ENCODE measurements at regions not wholly inside any gene's neighbourhood (a gene's known extent, or its start where the extent isn't known, plus 50 kb on each side); places are given as distances from the start of the nearest gene placed in this dataset.
"Not testable (repeated sequence)": the region's sequence is repeated elsewhere in the genome, so short reads cannot be mapped to it uniquely, and the experiment has no call there.

DNA sequence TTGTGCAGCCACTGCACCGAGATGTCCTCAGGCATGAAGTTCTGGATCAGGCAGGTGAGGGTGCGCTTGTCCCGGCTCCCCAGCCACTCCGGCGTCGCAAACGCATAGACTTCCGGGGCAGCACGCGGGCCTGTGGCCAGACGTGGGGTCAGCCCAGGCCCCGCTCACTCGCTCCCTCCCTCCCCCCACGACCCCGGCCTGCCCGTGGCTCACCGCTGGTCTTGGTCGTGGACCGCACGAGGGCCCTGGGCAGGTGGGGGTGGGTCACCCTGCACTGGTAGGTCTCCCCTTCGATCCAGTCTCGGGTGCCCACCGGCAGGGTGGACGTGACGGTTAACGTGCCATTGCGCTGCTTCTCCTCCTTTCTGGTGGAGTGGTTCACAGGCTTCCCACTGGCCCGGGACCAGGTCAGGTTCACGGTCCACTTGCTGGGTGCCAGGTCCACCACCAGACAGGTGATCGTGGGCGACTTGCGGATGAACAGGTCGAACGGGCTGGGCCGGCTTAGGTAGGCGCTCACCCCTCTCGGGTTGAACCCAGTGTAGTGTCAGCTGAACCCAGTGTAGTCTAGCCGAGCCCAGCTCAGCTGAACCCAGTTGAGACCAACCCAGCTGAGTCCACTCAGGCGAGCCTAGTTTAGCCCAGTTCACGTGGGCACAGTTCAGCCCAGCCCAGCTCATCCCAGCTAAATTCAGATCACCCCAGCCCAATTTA is 195.8 kb downstream of the TMEM121 start:
- H3K9me3 ChIP-seq (ENCODE audit: control insufficient read depth, low read length); H3K27me3 ChIP-seq (ENCODE audit: control insufficient read depth in 1 of 2, insufficient read depth in 2 of 2, low read length in 1 of 2); H3K4me1 ChIP-seq (ENCODE audit: control insufficient read depth in 1 of 2, insufficient read depth in 2 of 2, low read length in 2 of 2); H3K4me3 ChIP-seq (ENCODE audit: low read length in 2 of 2); intact Hi-C loops (cut with DNase I); ATAC-seq (ENCODE audit: low FRiP score); H3K27ac ChIP-seq (ENCODE audit: low read depth in 1 of 2, low read length in 2 of 2); H3K36me3 ChIP-seq (ENCODE audit: control insufficient read depth in 1 of 2, insufficient read depth in 2 of 2, low read length in 1 of 2): not testable (repeated sequence)
- 92 to 93% methylated on average over 28 to 40 of the region's 40 CpGs for WGBS, 2 donors
- DNase-seq, result peak; percentile 30 to 71

DNA sequence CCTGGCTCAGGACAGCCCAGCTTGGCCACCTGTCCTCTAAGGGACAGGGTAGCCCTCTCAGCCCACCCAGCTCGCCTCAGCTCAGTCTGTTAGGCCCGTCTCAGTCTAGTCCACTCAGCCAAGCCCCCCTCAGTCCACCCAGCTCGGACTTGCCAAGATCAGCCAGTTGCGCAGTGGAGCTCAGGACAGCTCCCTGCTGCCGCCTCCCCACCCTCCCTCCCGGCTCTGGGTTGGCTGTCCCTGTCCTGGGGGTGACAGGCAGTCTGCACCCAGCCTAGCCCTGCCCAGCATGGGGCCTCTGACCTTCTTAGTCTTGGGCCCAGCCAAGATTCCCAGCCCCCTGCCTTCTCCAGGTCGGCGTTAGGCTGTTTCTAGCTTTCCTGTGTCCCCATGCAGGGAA is 196.9 kb downstream of the TMEM121 start:
- H3K9me3 ChIP-seq (ENCODE audit: control insufficient read depth, low read length); H3K27me3 ChIP-seq (ENCODE audit: control insufficient read depth in 1 of 2, insufficient read depth in 2 of 2, low read length in 1 of 2); H3K4me3 ChIP-seq (ENCODE audit: low read length in 2 of 2); H3K27ac ChIP-seq (ENCODE audit: low read depth in 1 of 2, low read length in 2 of 2); intact Hi-C loops (cut with DNase I); ATAC-seq (ENCODE audit: low FRiP score); H3K36me3 ChIP-seq (ENCODE audit: control insufficient read depth in 1 of 2, insufficient read depth in 2 of 2, low read length in 1 of 2); H3K4me1 ChIP-seq (ENCODE audit: control insufficient read depth in 1 of 2, insufficient read depth in 2 of 2, low read length in 2 of 2): not testable (repeated sequence)
- 80 to 100% methylated on average over 2 to 7 of the region's 8 CpGs for WGBS, 2 donors
- peak; percentile 11 to 63 for DNase-seq

DNA sequence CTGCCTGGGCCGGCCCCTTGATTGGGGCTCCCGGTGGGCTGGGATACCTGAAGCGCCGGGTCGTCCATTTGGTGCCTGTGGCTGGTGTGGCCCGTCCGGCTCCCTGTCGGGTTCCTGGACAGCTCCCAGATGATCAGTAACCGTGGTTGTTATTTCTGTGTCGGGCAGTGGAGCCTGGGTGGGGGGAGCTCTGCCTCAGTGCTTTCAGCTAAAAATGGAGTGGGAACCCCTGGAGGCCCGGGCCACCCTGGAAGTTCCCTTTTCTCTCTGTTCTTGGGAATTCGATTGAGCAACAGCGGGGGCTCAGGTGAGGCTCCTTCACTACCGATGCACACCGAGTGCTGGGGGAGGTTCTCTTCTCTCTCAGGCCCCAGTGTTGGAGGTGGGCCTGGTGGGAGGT is 197.4 kb downstream of the TMEM121 start:
- H3K27ac ChIP-seq (ENCODE audit: low read depth in 1 of 2, low read length in 2 of 2); intact Hi-C loops (cut with DNase I); H3K27me3 ChIP-seq (ENCODE audit: control insufficient read depth in 1 of 2, insufficient read depth in 2 of 2, low read length in 1 of 2); H3K4me1 ChIP-seq (ENCODE audit: control insufficient read depth in 1 of 2, insufficient read depth in 2 of 2, low read length in 2 of 2); H3K9me3 ChIP-seq (ENCODE audit: control insufficient read depth, low read length); H3K4me3 ChIP-seq (ENCODE audit: low read length in 2 of 2); ATAC-seq (ENCODE audit: low FRiP score); H3K36me3 ChIP-seq (ENCODE audit: control insufficient read depth in 1 of 2, insufficient read depth in 2 of 2, low read length in 1 of 2): not testable (repeated sequence)
- WGBS, 2 donors, result 87 to 89% methylated on average over 15 of the region's 15 CpGs
- DNase-seq, result peak; percentile 41 to 55

DNA sequence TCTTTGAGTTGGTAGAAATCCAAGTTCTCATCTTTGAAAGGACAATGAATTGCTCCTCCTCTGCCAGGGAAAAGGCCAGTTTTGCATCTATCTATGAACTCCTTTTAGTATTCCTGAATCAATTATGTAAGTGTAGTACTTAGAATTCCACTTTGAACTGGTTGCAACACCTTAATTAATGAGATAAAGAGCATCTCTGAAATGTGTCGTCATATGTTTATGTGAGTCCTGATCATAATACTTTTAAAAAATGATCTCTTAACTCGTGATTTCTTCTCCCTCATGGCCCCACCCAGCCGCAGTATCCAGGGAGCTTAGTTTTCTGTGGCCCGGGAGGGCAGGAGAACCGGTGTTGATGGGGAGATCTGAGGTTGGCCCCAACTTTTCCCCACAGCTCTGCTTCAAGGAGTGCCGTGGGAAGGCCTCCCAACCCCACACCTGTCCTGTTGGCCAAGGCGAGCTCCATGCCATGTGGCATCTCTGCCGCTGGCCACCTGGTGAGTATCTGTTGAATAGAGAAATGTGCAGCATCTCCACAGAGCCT is 203.5 kb downstream of the TMEM121 start:
- H3K36me3 ChIP-seq (ENCODE audit: control insufficient read depth in 1 of 2, insufficient read depth in 2 of 2, low read length in 1 of 2); intact Hi-C loops (cut with DNase I); ATAC-seq (ENCODE audit: low FRiP score); H3K4me3 ChIP-seq (ENCODE audit: low read length in 2 of 2); H3K9me3 ChIP-seq (ENCODE audit: control insufficient read depth, low read length); H3K4me1 ChIP-seq (ENCODE audit: control insufficient read depth in 1 of 2, insufficient read depth in 2 of 2, low read length in 2 of 2); H3K27me3 ChIP-seq (ENCODE audit: control insufficient read depth in 1 of 2, insufficient read depth in 2 of 2, low read length in 1 of 2); H3K27ac ChIP-seq (ENCODE audit: low read depth in 1 of 2, low read length in 2 of 2): not testable (repeated sequence)
- DNase-seq, result peak in 1 of 2 donors; percentile 31
- 68 to 77% methylated on average over 8 of the region's 8 CpGs for WGBS, 2 donors

DNA sequence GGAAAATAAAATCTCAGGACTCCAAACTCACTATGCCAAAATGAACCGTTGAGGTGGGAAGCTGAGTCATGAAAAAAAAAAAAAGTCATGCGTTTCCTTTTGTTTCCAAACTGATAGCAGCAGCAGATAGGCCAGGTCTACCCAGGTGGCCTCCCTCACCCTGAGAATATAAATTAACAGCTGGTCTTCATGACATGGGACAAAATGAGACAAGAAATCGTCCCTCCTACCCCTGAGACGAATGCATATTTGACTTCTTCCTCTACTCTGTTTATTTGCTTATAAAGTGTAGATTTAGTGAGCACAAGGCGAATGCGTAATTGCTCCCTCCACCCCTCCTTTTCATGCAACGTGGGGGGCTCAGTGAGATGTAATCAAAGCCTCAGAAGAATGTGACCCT is 204.3 kb downstream of the TMEM121 start:
- ATAC-seq (ENCODE audit: low FRiP score); H3K9me3 ChIP-seq (ENCODE audit: control insufficient read depth, low read length); DNase-seq; H3K27ac ChIP-seq (ENCODE audit: low read depth in 1 of 2, low read length in 2 of 2); H3K4me1 ChIP-seq (ENCODE audit: control insufficient read depth in 1 of 2, insufficient read depth in 2 of 2, low read length in 2 of 2); H3K4me3 ChIP-seq (ENCODE audit: low read length in 2 of 2); H3K27me3 ChIP-seq (ENCODE audit: control insufficient read depth in 1 of 2, insufficient read depth in 2 of 2, low read length in 1 of 2); intact Hi-C loops (cut with DNase I); H3K36me3 ChIP-seq (ENCODE audit: control insufficient read depth in 1 of 2, insufficient read depth in 2 of 2, low read length in 1 of 2): not testable (repeated sequence)
- WGBS, 2 donors, result 56 to 64% methylated on average over 7 of the region's 7 CpGs

DNA sequence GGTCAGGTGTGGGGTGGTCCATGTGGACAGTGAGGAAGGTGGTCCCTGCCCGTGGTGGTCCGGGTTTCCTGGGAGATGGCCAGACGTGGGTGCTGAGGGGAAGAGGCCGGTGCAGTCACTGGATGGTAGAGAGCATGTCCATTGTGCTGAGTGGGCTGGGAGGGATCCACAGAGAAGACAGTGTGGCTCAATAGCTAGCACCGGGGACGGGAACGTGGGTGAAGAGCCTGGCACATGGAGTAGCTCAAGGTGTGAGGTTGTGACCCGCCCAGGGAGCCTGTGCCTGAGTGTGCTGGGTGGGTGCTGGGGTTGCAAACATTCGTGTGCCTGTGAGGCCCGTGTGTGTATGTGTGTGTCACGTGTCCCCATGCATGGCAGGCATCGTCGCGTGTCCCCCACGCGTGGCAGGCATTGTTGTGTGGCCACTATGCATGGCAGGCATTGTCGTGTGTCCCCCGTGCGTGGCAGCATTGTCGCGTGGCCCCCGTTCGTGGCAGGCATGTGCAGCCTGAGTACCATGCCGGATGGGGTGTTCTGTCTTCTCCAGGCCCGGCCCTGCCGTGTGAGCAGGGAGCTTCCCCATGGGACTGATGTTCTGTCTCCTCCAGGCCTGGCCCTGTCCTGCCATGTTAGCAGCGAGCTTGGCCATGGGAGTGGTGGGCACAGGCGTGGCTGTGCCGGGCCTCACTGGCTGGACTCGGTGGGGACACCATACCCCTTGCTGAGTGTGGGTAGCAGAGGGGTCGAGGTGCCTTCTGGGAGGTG is 205.0 kb downstream of the TMEM121 start:
- intact Hi-C loops (cut with DNase I); H3K27ac ChIP-seq (ENCODE audit: low read depth in 1 of 2, low read length in 2 of 2); H3K9me3 ChIP-seq (ENCODE audit: control insufficient read depth, low read length); H3K27me3 ChIP-seq (ENCODE audit: control insufficient read depth in 1 of 2, insufficient read depth in 2 of 2, low read length in 1 of 2); H3K4me1 ChIP-seq (ENCODE audit: control insufficient read depth in 1 of 2, insufficient read depth in 2 of 2, low read length in 2 of 2); H3K36me3 ChIP-seq (ENCODE audit: control insufficient read depth in 1 of 2, insufficient read depth in 2 of 2, low read length in 1 of 2); H3K4me3 ChIP-seq (ENCODE audit: low read length in 2 of 2): not testable (repeated sequence)
- WGBS, 2 donors, result 76 to 80% methylated on average over 31 of the region's 31 CpGs
- DNase-seq (peak in 1 of 2 donors; percentile 62), ATAC-seq (ENCODE audit: low FRiP score) (peak; percentile 54)

DNA sequence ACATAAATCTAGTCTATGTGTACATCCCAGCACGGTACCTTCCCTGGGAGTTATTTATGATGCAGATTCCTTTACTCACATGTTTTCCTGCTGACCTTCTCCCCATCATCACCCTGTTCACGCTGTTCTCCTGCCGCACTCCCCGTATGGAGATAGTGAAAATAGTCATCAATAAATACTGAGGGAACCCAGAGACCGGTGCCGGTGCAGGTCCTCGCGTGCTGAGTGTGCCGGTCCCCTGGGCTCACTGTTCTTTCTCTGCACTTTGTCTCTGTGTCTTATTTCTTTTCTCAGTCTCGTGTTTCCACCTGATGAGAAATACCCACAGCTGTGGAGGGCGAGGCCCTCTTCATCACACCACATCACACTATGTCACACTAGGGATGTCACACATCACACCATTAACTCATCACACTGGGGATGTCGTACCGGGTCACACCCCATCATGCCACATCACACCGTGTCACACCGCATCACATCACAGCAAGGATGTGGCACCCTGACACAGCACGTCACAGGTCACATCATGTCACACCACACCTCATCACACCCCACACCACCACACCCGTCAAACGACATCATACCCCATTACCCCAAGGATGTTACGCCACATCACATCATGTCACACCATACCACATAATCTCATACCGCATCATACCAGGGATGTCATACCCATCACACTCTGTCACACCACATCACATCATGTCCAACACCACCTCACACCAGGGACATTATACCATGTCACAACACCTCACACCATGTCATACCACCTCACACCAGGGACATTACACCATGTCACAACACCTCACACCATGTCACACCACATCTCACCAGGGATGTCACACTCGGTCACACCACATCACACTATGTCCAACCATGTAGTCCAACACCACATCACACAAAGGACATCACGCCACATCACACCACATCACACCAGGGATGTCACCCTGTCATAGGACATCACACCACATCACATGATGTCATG is 207.0 kb downstream of the TMEM121 start:
- DNase-seq (peak in 1 of 2 donors; percentile 36), ATAC-seq (ENCODE audit: low FRiP score) (peak; percentile 15)
- Histone ChIP-seq H3K4me3 (ENCODE audit: low read length in 2 of 2) (no peak overlapping the region), H3K27me3 (ENCODE audit: control insufficient read depth in 1 of 2, insufficient read depth in 2 of 2, low read length in 1 of 2) (no peaks in the 10 kb centered on the region), H3K4me1 (ENCODE audit: control insufficient read depth in 1 of 2, insufficient read depth in 2 of 2, low read length in 2 of 2) (no peaks in the 10 kb centered on the region), H3K9me3 (ENCODE audit: control insufficient read depth, low read length) (no peaks in the 10 kb centered on the region), H3K27ac (ENCODE audit: low read depth in 1 of 2, low read length in 2 of 2) (no peak overlapping the region), H3K36me3 (ENCODE audit: control insufficient read depth in 1 of 2, insufficient read depth in 2 of 2, low read length in 1 of 2) (no peaks in the 10 kb centered on the region)
- intact Hi-C loops (cut with DNase I), result no loop called here
- WGBS, 2 donors, result 88 to 89% methylated on average over 22 of the region's 22 CpGs

DNA sequence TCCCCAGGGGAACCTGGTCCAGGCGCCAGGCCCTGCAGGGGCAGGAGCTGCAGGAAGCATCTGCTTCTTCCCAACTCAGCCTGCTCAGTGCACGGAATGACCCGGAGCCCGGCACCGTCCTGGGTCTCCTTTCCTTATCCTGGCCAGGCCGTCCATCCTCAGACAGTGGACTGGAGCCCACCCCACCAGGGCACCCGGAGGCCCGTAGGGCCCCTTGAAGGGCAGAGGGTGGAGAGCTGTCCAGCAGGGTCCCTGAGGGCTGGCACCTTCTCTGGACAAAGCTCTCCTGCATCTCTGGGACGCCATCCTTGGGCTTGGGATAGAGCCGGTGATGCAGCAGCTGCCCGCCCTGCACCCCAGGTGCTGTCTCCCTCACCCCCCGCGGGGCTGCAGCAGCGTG is 207.9 kb downstream of the TMEM121 start:
- H3K27ac ChIP-seq (ENCODE audit: low read depth in 1 of 2, low read length in 2 of 2); ATAC-seq (ENCODE audit: low FRiP score); H3K36me3 ChIP-seq (ENCODE audit: control insufficient read depth in 1 of 2, insufficient read depth in 2 of 2, low read length in 1 of 2); H3K27me3 ChIP-seq (ENCODE audit: control insufficient read depth in 1 of 2, insufficient read depth in 2 of 2, low read length in 1 of 2); H3K4me3 ChIP-seq (ENCODE audit: low read length in 2 of 2); intact Hi-C loops (cut with DNase I); H3K9me3 ChIP-seq (ENCODE audit: control insufficient read depth, low read length); H3K4me1 ChIP-seq (ENCODE audit: control insufficient read depth in 1 of 2, insufficient read depth in 2 of 2, low read length in 2 of 2): not testable (repeated sequence)
- 77 to 79% methylated on average over 2 to 10 of the region's 14 CpGs for WGBS, 2 donors
- peak in 1 of 2 donors; percentile 26 for DNase-seq
